PC-9 (cell line): ENCODE measurements at regions not wholly inside any gene's neighbourhood (a gene's known extent, or its start where the extent isn't known, plus 50 kb on each side); places are given as distances from the start of the nearest gene placed in this dataset.

Experiments
- BruUV-seq: library from RNA; stranded (reverse); fragments of 400-500 nt; replicated peaks from 2 replicates; lab custom pipeline; 2021; lab: Mats Ljungman, UMichigan
- CTCF ChIA-PET: fragments of 300-600 bp; sonication (Branson Sonifier 250); formaldehyde crosslinking; loops from one replicate; lab custom pipeline; 2022; ENCODE audit warnings: antibody characterized with exemption; lab: Charles Lee
- POLR2A ChIA-PET: fragments of 300-600 bp; sonication (Branson Sonifier 250); formaldehyde crosslinking; loops from one replicate; lab custom pipeline; 2022; ENCODE audit warnings: antibody characterized with exemption; ENCODE audit not compliant: unreplicated experiment; lab: Charles Lee
- DNase-seq, 2 experiments: peaks; one replicate each; pipeline versions ENCODE4 v3.0.0 to v3.0.0-alpha.2; 2015 to 2022; ENCODE audit warnings: mixed read lengths in 1 of 2
- H2AFZ ChIP-seq: fragments of 200-600 bp; sonication (generic); 2 replicates; pipeline ENCODE4 v1.8.1; 2017; ENCODE audit warnings: antibody characterized with exemption
- H3F3A ChIP-seq: fragments of 200-600 bp; sonication (generic); 2 replicates; pipeline ENCODE4 v1.8.1; 2017; ENCODE audit warnings: antibody characterized with exemption, mild to moderate bottlenecking, low read depth; ENCODE audit not compliant: insufficient read depth
- H3K27ac ChIP-seq: fragments of 200-600 bp; sonication (generic); 2 replicates; pipeline ENCODE4 v1.6.1; 2016; ENCODE audit warnings: mixed run types
- H3K27me3 ChIP-seq: fragments of 200-600 bp; sonication (generic); 2 replicates; pipeline ENCODE4 v1.6.1; 2016; ENCODE audit warnings: low read depth, mixed run types; ENCODE audit not compliant: insufficient read depth
- H3K36me3 ChIP-seq: fragments of 200-600 bp; sonication (generic); 2 replicates; pipeline ENCODE4 v1.6.1; 2016; ENCODE audit warnings: low read depth, mixed run types
- H3K4me1 ChIP-seq: fragments of 200-600 bp; sonication (generic); replicated peaks from 2 replicates; pipeline ENCODE4 v1.6.1; 2016; ENCODE audit warnings: mixed run types; ENCODE audit not compliant: insufficient read depth
- H3K4me2 ChIP-seq: fragments of 200-600 bp; sonication (generic); 2 replicates; pipeline ENCODE4 v1.6.1; 2017; ENCODE audit warnings: mixed run types
- H3K4me3 ChIP-seq: fragments of 200-600 bp; sonication (generic); 2 replicates; pipeline ENCODE4 v1.6.1; 2016; ENCODE audit warnings: mixed run types
- H3K79me2 ChIP-seq: fragments of 200-600 bp; sonication (generic); 2 replicates; pipeline ENCODE4 v1.6.1; 2017; ENCODE audit warnings: low read depth, mixed run types
- H3K9me2 ChIP-seq: fragments of 200-600 bp; sonication (generic); 2 replicates; pipeline ENCODE4 v1.8.1; 2017; ENCODE audit warnings: mild to moderate bottlenecking; ENCODE audit not compliant: insufficient read depth
- H3K9me3 ChIP-seq: fragments of 200-600 bp; sonication (generic); 2 replicates; pipeline ENCODE4 v1.8.1; 2016; ENCODE audit warnings: low read depth; ENCODE audit not compliant: insufficient read depth
- H4K20me1 ChIP-seq: fragments of 200-600 bp; sonication (generic); 2 replicates; pipeline ENCODE4 v1.8.1; 2017; ENCODE audit not compliant: insufficient read depth
- CTCF ChIP-seq: fragments of 200-600 bp; sonication (generic); conservative IDR thresholded peaks from 2 replicates; pipeline ENCODE4 v1.6.1; 2017; ENCODE audit warnings: mixed run types, antibody characterized with exemption, mild to moderate bottlenecking, moderate library complexity
- EZH2 ChIP-seq: fragments of 200-600 bp; sonication (generic); IDR thresholded peaks from 2 replicates; pipeline ENCODE4 v1.8.0; 2017; ENCODE audit warnings: antibody characterized with exemption, low read depth
- intact Hi-C: fragments of 100-400 bp; cut with micrococcal nuclease; formaldehyde crosslinking; loops from one replicate; pipeline ENCODE4 v1.10.0; 2022; ENCODE audit not compliant: unreplicated experiment

DNA sequence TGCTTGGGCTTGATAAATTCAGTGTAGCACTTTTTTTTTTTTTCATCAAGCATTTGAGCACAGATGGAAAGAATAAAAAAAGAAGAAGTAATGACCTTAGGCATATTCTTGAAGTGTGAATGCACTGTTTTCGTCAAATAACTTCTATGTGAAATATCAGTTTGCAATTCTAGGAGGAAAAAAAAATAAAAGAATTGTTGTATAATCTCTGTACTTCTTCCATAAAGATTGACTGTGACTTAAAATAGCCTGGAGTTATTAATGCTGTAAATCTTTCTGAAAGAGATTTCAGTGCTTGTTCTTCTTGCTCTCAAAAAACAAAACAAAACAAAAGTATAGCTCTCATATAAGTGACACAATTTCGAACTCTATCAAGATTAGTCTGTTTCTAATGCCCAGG is 536.9 kb upstream of the ZNF608 start:
- Histone ChIP-seq H3K9me2 (no peaks in the 10 kb centered on the region), H3K27me3 (no peaks in the 10 kb centered on the region), H3F3A (no peaks in the 10 kb centered on the region), H3K4me3 (no peak overlapping the region), H3K27ac (no peak overlapping the region), H3K79me2 (no peaks in the 10 kb centered on the region), H3K36me3 (no peaks in the 10 kb centered on the region), H3K4me1 (no peaks in the 10 kb centered on the region), H3K4me2 (no peak overlapping the region), H4K20me1 (no peaks in the 10 kb centered on the region), H2AFZ (no peak overlapping the region), H3K9me3 (no peaks in the 10 kb centered on the region)
- ChIA-PET POLR2A (no interaction called here), CTCF (no interaction called here)
- no peak for DNase-seq
- no peak for TF ChIP-seq EZH2
- TF ChIP-seq CTCF: no peak
- BruUV-seq: no TSS peak
- intact Hi-C loops: no loop called here

DNA sequence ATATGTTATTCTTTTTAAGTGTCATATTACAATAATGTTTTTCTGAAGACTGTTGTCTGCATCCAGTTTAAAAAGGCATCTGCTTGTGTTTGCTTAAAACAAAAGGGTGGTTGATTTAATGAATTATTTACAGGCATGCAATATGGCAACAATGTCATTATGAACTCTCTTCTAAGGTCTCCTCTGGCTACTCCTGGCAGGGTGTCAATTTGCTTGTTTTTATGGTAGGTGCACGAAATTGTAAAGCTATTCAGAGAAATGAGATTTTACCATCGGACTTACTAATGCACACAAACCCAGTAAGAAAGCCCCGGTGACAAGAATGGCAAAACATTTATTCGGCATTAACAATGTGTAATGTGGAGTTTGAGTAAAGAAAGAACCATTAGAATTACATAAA is 539.8 kb upstream of the ZNF608 start:
- Histone ChIP-seq H4K20me1 (no peaks in the 10 kb centered on the region), H3F3A (no peaks in the 10 kb centered on the region), H3K4me3 (no peak overlapping the region), H2AFZ (no peak overlapping the region), H3K9me2 (no peaks in the 10 kb centered on the region), H3K4me1 (no peaks in the 10 kb centered on the region), H3K27me3 (no peaks in the 10 kb centered on the region), H3K79me2 (no peaks in the 10 kb centered on the region), H3K9me3 (no peaks in the 10 kb centered on the region), H3K4me2 (no peak overlapping the region), H3K36me3 (no peaks in the 10 kb centered on the region), H3K27ac (no peak overlapping the region)
- TF ChIP-seq CTCF: no peak
- TF ChIP-seq EZH2: no peak
- DNase-seq: no peak
- CTCF ChIA-PET: interaction anchor here (0.6 kb wide), 1 partner anchor 1166 kb away, joined by 3 read pairs; no protein-coding TSS in a partner anchor
- intact Hi-C loops: no loop called here
- BruUV-seq: no TSS peak
- POLR2A ChIA-PET: no interaction called here

DNA sequence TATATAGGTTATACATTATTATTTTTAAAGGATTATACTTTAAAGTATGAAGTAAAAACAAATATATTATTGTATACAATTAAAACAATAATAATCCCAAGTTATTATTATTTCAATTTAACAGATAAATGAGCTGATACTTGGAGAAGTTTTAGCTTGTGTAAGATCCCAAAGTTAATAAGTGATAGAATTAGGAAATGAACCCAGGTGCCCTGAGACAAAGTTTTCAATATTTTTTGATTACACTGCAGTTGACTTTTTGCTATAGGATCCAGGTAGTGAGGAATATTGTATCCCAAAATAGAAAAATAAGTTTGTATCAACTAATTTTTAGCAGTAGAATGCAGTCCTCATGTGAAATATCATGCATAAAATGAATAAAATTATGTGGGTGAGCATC is 543.2 kb upstream of the ZNF608 start:
- Histone ChIP-seq H3K36me3 (no peaks in the 10 kb centered on the region), H4K20me1 (no peaks in the 10 kb centered on the region), H3F3A (no peaks in the 10 kb centered on the region), H3K9me2 (no peaks in the 10 kb centered on the region), H3K4me1 (no peaks in the 10 kb centered on the region), H3K27me3 (no peaks in the 10 kb centered on the region), H3K79me2 (no peaks in the 10 kb centered on the region), H3K4me3 (no peak overlapping the region), H3K27ac (no peak overlapping the region), H2AFZ (no peak overlapping the region), H3K4me2 (no peak overlapping the region), H3K9me3 (no peaks in the 10 kb centered on the region)
- TF ChIP-seq CTCF (no peak), EZH2 (no peak)
- intact Hi-C loops: no loop called here
- DNase-seq: no peak
- ChIA-PET CTCF (no interaction called here), POLR2A (no interaction called here)
- BruUV-seq: no TSS peak
